K562 (cell line): ENCODE measurements at regions not wholly inside any gene's neighbourhood (a gene's known extent, or its start where the extent isn't known, plus 50 kb on each side); places are given as distances from the start of the nearest gene placed in this dataset.

Source experiments
- CUX1 ChIP-seq: fragments of 200-800 bp; sonication (Bioruptor generic); IDR thresholded peaks from 2 replicates; pipeline ENCODE4 v1.6.1; 2016; ENCODE audit warnings: missing genetic modification characterization, missing compliant biosample characterization
- ERF ChIP-seq: fragments of 450-650 bp; formaldehyde crosslinking; IDR thresholded peaks from 2 replicates; pipeline ENCODE4 v1.4.0; 2020; ENCODE audit warnings: mild to moderate bottlenecking, mixed read lengths
- GABPB1 ChIP-seq: sonication (generic); formaldehyde crosslinking; IDR thresholded peaks from 2 replicates; pipeline ENCODE4 v1.8.0; 2022; ENCODE audit warnings: mild to moderate bottlenecking, missing genetic modification reagents
- GABPB2 ChIP-seq: fragments of 250-450 bp; sonication (Bioruptor Pico); conservative IDR thresholded peaks from 2 replicates; pipeline ENCODE4 v1.5.1; 2021; ENCODE audit warnings: mild to moderate bottlenecking
- HDAC3 ChIP-seq: fragments of 450-650 bp; IDR thresholded peaks from 2 replicates; pipeline ENCODE4 v1.6.1; 2018; ENCODE audit warnings: borderline replicate concordance, mild to moderate bottlenecking, moderate library complexity; ENCODE audit not compliant: partially characterized antibody
- HMG20B ChIP-seq: fragments of 250-450 bp; sonication (Bioruptor Pico); IDR thresholded peaks from 2 replicates; pipeline ENCODE4 v1.5.0; 2021; ENCODE audit warnings: mild to moderate bottlenecking
- HNRNPUL1 ChIP-seq: fragments of 200-400 bp; formaldehyde crosslinking; IDR thresholded peaks from 2 replicates; pipeline ENCODE4 v1.6.1; 2017; ENCODE audit warnings: low read length
- MITF ChIP-seq: IDR thresholded peaks from 2 replicates; pipeline ENCODE4 v1.6.1; 2014; ENCODE audit warnings: antibody characterized with exemption
- PBX2 ChIP-seq, 2 experiments: IDR thresholded peaks in 1 of 2; conservative IDR thresholded peaks in 1 of 2; 2 replicates each; pipeline ENCODE4 v1.6.1; 2016; ENCODE audit warnings: low read depth in 2 of 2, mild to moderate bottlenecking in 1 of 2, missing compliant biosample characterization in 1 of 2, missing genetic modification characterization in 1 of 2, moderate library complexity in 1 of 2
- PURB ChIP-seq: sonication (generic); formaldehyde crosslinking; IDR thresholded peaks from 2 replicates; pipeline ENCODE4 v1.9.0; 2021; ENCODE audit warnings: low read depth, mild to moderate bottlenecking, missing genetic modification reagents
- SAP30 ChIP-seq: fragments of 200-600 bp; sonication (generic); IDR thresholded peaks from 2 replicates; pipeline ENCODE4 v1.6.1; 2012; ENCODE audit warnings: borderline replicate concordance, low read depth, mild to moderate bottlenecking, moderate library complexity, low read length, control low read depth, inconsistent platforms; ENCODE audit not compliant: insufficient read depth, poor library complexity, severe bottlenecking
- SNIP1 ChIP-seq: fragments of 450-650 bp; IDR thresholded peaks from 2 replicates; pipeline ENCODE4 v1.7.1; 2017; ENCODE audit warnings: low read depth, mild to moderate bottlenecking
- STAT5A ChIP-seq: IDR thresholded peaks from 2 replicates; pipeline ENCODE4 v1.6.1; 2012; ENCODE audit warnings: low read length, inconsistent platforms, borderline replicate concordance
- TEAD1 ChIP-seq, 2 experiments: fragments of 450-650 bp in 1 of 2; sonication (generic) in 1 of 2; formaldehyde crosslinking; IDR thresholded peaks; 2 replicates each; pipeline versions ENCODE4 v1.4.0 to v1.8.0; 2020 to 2022; ENCODE audit warnings: mild to moderate bottlenecking in 2 of 2, missing genetic modification reagents in 1 of 2
- USF2 ChIP-seq: sonication (generic); formaldehyde crosslinking; IDR thresholded peaks from 2 replicates; pipeline ENCODE4 v1.5.0; 2020; ENCODE audit warnings: missing genetic modification reagents
- ZNF384 ChIP-seq: IDR thresholded peaks from 2 replicates; pipeline ENCODE4 v1.6.1; 2012; ENCODE audit warnings: low read depth, low read length, improper control_type of control experiment

GRCh38 chr22:20650294-20651207, 123.4 kb upstream of the SERPIND1 start (continued):
- TF ChIP-seq CUX1 (CRISPR knock-in tag) (no peak), USF2 (CRISPR knock-in tag) (peak; percentile 23; the same call in 1 of the 2 replicates), STAT5A (no peak), TEAD1 (CRISPR knock-in tag; IDR thresholded peaks at IDR 0.05) (peak in 1 of 2 experiments; percentile 9; a peak in 1 of 4 replicates), SAP30 (no peak), ERF (no peak), PBX2 (CRISPR knock-in tag; IDR thresholded peaks at IDR 0.05; ENCODE audit: low read depth) (no peak), PBX2 (tag; conservative IDR thresholded peaks at IDR 0.05; ENCODE audit: low read depth) (no peak), PURB (CRISPR knock-in tag) (peak; percentile 73; the same call in 1 of the 2 replicates), GABPB2 (no peak), MITF (no peak), HMG20B (CRISPR knock-in tag) (no peak), SNIP1 (no peak), GABPB1 (no peak), HNRNPUL1 (0 out of 2 replicates have a peak, but pooled peaks have one; percentile 38), ZNF384 (no peak), HDAC3 (no peak)
